Mesendoderm (in vitro differentiated cells): ENCODE measurements at regions not wholly inside any gene's neighbourhood (a gene's known extent, or its start where the extent isn't known, plus 50 kb on each side); places are given as distances from the start of the nearest gene placed in this dataset.

ENCODE experiments used
- DNase-seq: peaks from one replicate; pipeline ENCODE4 v3.0.0; 2013
- H2AK5ac ChIP-seq: 2 replicates; pipeline ENCODE4 v1.6.1; 2013; ENCODE audit warnings: low read length, inconsistent platforms
- H2BK120ac ChIP-seq: 2 replicates; pipeline ENCODE4 v1.6.1; 2013; ENCODE audit warnings: low read depth, mild to moderate bottlenecking, low read length, moderate library complexity, mixed read lengths
- H2BK15ac ChIP-seq: replicated peaks from 2 replicates; pipeline ENCODE4 v1.6.1; 2013; ENCODE audit warnings: low read depth, mild to moderate bottlenecking, moderate library complexity
- H2BK5ac ChIP-seq: 2 replicates; pipeline ENCODE4 v1.6.1; 2013; ENCODE audit warnings: low read length, inconsistent platforms
- H3K18ac ChIP-seq: 2 replicates; pipeline ENCODE4 v1.6.1; 2013; ENCODE audit warnings: mild to moderate bottlenecking, low read length, mixed read lengths
- H3K23ac ChIP-seq: one replicate; pipeline ENCODE4 v1.6.1; 2013; ENCODE audit warnings: low read length
- H3K27ac ChIP-seq: 2 replicates; pipeline ENCODE4 v1.5.1; 2013; ENCODE audit warnings: low read depth, mild to moderate bottlenecking, inconsistent platforms, low read length, moderate library complexity
- H3K27me3 ChIP-seq: 2 replicates; pipeline ENCODE4 v1.6.1; 2013; ENCODE audit warnings: low read length, control low read depth, mild to moderate bottlenecking, inconsistent platforms; ENCODE audit not compliant: insufficient read depth, poor library complexity
- H3K36me3 ChIP-seq: 2 replicates; pipeline ENCODE4 v1.6.1; 2013; ENCODE audit warnings: low read length, inconsistent platforms; ENCODE audit not compliant: control insufficient read depth, insufficient read depth
- H3K4ac ChIP-seq: one replicate; pipeline ENCODE4 v1.6.1; 2013; ENCODE audit warnings: low read depth, mild to moderate bottlenecking, low read length, moderate library complexity
- H3K4me1 ChIP-seq: 2 replicates; pipeline ENCODE4 v1.6.1; 2013; ENCODE audit warnings: low read depth, low read length, inconsistent platforms; ENCODE audit not compliant: control insufficient read depth
- H3K4me2 ChIP-seq: 2 replicates; pipeline ENCODE4 v1.6.1; 2013; ENCODE audit warnings: low read length
- H3K4me3 ChIP-seq: 2 replicates; pipeline ENCODE4 v1.5.1; 2013; ENCODE audit warnings: mild to moderate bottlenecking, low read length
- H3K56ac ChIP-seq: one replicate; pipeline ENCODE4 v1.6.1; 2013; ENCODE audit warnings: low read length
- H3K79me1 ChIP-seq: 2 replicates; pipeline ENCODE4 v1.6.1; 2013; ENCODE audit warnings: low read length, inconsistent platforms
- H3K79me2 ChIP-seq: 2 replicates; pipeline ENCODE4 v1.6.1; 2013; ENCODE audit warnings: mild to moderate bottlenecking, low read length; ENCODE audit not compliant: control insufficient read depth, insufficient read depth
- H3K9ac ChIP-seq: 2 replicates; pipeline ENCODE4 v1.6.1; 2013; ENCODE audit warnings: low read length, inconsistent platforms
- H4K5ac ChIP-seq: one replicate; pipeline ENCODE4 v1.6.1; 2013; ENCODE audit warnings: low read length
- H4K8ac ChIP-seq: one replicate; pipeline ENCODE4 v1.6.1; 2013; ENCODE audit warnings: low read depth, mild to moderate bottlenecking, control low read depth, low read length, moderate library complexity
- WGBS: extraction: QIAGEN DNeasy Blood & Tissue Kit; methylation state at CpG from one replicate; pipeline ENCODE4 v1.1.7; 2013; ENCODE audit warnings: low lambda C conversion rate, missing lambda C conversion rate; ENCODE audit not compliant: insufficient coverage; ENCODE audit errors: extremely low coverage; 5-methylcytosine and 5-hydroxymethylcytosine counted together

DNA sequence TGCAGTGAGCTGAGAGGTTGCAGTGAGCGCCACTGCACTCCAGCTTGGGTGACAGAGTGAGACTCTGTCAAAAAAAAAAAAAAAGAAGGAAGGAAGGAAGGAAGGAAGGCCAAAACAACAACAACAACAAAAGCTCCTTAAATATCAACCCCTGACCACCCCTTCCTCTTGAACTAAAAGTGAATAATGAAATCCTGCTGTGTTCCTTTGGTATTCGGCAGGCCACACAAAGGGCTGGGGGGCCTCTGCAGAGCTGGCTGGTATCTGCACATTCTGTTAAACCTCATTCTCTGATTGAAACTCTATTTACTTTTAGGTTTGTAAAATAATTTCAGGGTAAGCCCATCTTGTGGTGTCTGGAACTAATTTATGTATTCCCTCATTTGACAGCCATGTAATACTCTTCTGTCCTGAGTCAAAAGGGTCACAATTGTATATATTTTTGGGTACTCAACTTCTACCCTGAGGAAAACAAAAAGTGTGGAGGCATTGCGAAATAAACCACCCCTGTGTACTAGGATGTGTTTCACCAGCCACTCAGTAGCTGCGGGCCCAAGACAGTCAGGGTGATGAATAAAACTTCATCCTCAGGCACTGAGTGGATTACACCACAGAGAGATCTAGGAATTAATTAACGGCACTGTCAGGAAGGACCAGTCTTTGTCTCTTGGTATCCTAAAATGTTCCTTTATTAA is 446.4 kb upstream of the PFKP start:
- no peak overlapping the region for H3K4ac ChIP-seq

DNA sequence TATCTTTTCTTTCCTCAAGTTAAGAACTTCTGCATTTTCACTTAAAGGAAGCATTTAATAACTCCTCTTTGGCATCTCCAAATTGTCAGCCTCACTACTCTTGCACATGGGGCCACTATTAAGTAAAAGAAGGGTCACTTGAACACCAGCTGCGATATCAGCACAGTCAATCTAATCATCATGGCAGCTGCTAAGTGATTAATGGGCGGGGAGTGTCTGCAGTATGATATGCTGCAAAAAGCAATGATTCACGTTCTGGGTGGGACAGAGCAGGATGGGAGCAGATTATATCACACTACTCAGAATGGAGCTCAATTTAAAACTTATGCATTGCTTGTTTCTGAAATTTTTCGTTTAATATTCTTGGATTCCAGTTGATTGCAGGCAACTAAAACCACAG is 447.4 kb upstream of the PFKP start:
- Histone ChIP-seq H2BK120ac (no peak overlapping the region), H3K79me2 (no peaks in the 10 kb centered on the region), H2BK15ac (no peak overlapping the region), H2BK5ac (no peak overlapping the region), H3K27me3 (no peaks in the 10 kb centered on the region), H3K9ac (no peak overlapping the region), H3K27ac (no peak overlapping the region), H3K36me3 (no peaks in the 10 kb centered on the region), H3K18ac (no peak overlapping the region), H3K79me1 (no peaks in the 10 kb centered on the region), H3K23ac (no peak overlapping the region), H3K4me3 (no peak overlapping the region), H3K4ac (no peak overlapping the region), H2AK5ac (no peak overlapping the region), H4K5ac (no peak overlapping the region), H3K56ac (no peak overlapping the region), H3K4me1 (peaks cover 3% of the 10 kb centered on the region), H3K4me2 (no peak overlapping the region), H4K8ac (no peak overlapping the region)
- no CpG with 5 or more reads among the region's 4 CpGs for WGBS
- DNase-seq, result peak; percentile 46

More for the DNA sequence above, 446.4 kb upstream of the PFKP start:
- DNase-seq, result no peak
- H3K4me2 ChIP-seq, result no peak overlapping the region
- H2BK15ac ChIP-seq, result no peak overlapping the region
- H3K56ac ChIP-seq, result no peak overlapping the region
- H3K27ac ChIP-seq, result no peak overlapping the region
- H2BK120ac ChIP-seq, result no peak overlapping the region
- H3K79me2 ChIP-seq, result no peaks in the 10 kb centered on the region
- no peak overlapping the region for H3K18ac ChIP-seq
- H4K5ac ChIP-seq, result no peak overlapping the region
- no peaks in the 10 kb centered on the region for H3K27me3 ChIP-seq
- no CpG with 5 or more reads among the region's 5 CpGs for WGBS
- H3K36me3 ChIP-seq, result no peaks in the 10 kb centered on the region
- H3K9ac ChIP-seq, result no peak overlapping the region
- no peak overlapping the region for H2AK5ac ChIP-seq
- H3K4me3 ChIP-seq, result no peak overlapping the region
- H2BK5ac ChIP-seq, result no peak overlapping the region
- no peak overlapping the region for H4K8ac ChIP-seq
- H3K79me1 ChIP-seq, result no peaks in the 10 kb centered on the region
- peaks cover 3% of the 10 kb centered on the region for H3K4me1 ChIP-seq
- H3K23ac ChIP-seq, result no peak overlapping the region

GRCh38 chr10:2619472-2619871 is 447.9 kb upstream of the PFKP start:
- no peaks in the 10 kb centered on the region for H3K79me1 ChIP-seq
- no peaks in the 10 kb centered on the region for H3K36me3 ChIP-seq
- H2AK5ac ChIP-seq, result no peak overlapping the region
- H3K27ac ChIP-seq, result no peak overlapping the region
- H3K4me1 ChIP-seq, result peaks cover 3% of the 10 kb centered on the region
- DNase-seq, result peak; percentile 67
- no peaks in the 10 kb centered on the region for H3K79me2 ChIP-seq
- H3K4me3 ChIP-seq, result no peak overlapping the region
- H3K56ac ChIP-seq, result no peak overlapping the region
- no peak overlapping the region for H3K9ac ChIP-seq
- no CpG with 5 or more reads among the region's 4 CpGs for WGBS
- H3K18ac ChIP-seq, result no peak overlapping the region
- H3K4me2 ChIP-seq, result no peak overlapping the region
- no peak overlapping the region for H4K5ac ChIP-seq
- H2BK15ac ChIP-seq, result no peak overlapping the region
- no peak overlapping the region for H3K23ac ChIP-seq
- no peak overlapping the region for H2BK120ac ChIP-seq
- no peak overlapping the region for H3K4ac ChIP-seq
- no peak overlapping the region for H2BK5ac ChIP-seq
- no peak overlapping the region for H4K8ac ChIP-seq
- no peaks in the 10 kb centered on the region for H3K27me3 ChIP-seq

- H2BK120ac ChIP-seq, result no peak overlapping the region
- no peak overlapping the region for H3K4me2 ChIP-seq
- H4K5ac ChIP-seq, result no peak overlapping the region
- no peak overlapping the region for H3K4me3 ChIP-seq
- no peak overlapping the region for H3K23ac ChIP-seq
- H4K8ac ChIP-seq, result no peak overlapping the region
- H3K36me3 ChIP-seq, result no peaks in the 10 kb centered on the region
- no peaks in the 10 kb centered on the region for H3K27me3 ChIP-seq
- H2AK5ac ChIP-seq, result no peak overlapping the region
- no peak overlapping the region for H2BK5ac ChIP-seq
- whole genome bisulfite sequencing, result no CpG with 5 or more reads among the region's 5 CpGs
- no peak overlapping the region for H3K18ac ChIP-seq
- no peak overlapping the region for H2BK15ac ChIP-seq
- no peak overlapping the region for H3K9ac ChIP-seq
- no peak overlapping the region for H3K4ac ChIP-seq
- H3K79me2 ChIP-seq, result no peaks in the 10 kb centered on the region
- no peak for DNase-seq
- no peak overlapping the region for H3K56ac ChIP-seq
- H3K27ac ChIP-seq, result no peak overlapping the region
- no peaks in the 10 kb centered on the region for H3K79me1 ChIP-seq
- peaks cover 3% of the 10 kb centered on the region for H3K4me1 ChIP-seq
Measured at GRCh38 chr10:2618690-2619089, 448.7 kb upstream of the PFKP start.

- Histone ChIP-seq H3K18ac (no peak overlapping the region), H3K56ac (no peak overlapping the region), H3K79me1 (no peaks in the 10 kb centered on the region), H3K79me2 (no peaks in the 10 kb centered on the region), H3K36me3 (no peaks in the 10 kb centered on the region), H2BK5ac (no peak overlapping the region), H2BK120ac (no peak overlapping the region), H2BK15ac (no peak overlapping the region), H3K4ac (no peak overlapping the region), H3K4me2 (no peak overlapping the region), H4K5ac (no peak overlapping the region), H4K8ac (no peak overlapping the region), H3K27ac (no peak overlapping the region), H3K23ac (no peak overlapping the region), H3K27me3 (no peaks in the 10 kb centered on the region), H2AK5ac (no peak overlapping the region), H3K9ac (no peak overlapping the region), H3K4me1 (peaks cover 3% of the 10 kb centered on the region), H3K4me3 (no peak overlapping the region)
- WGBS, result no CpG with 5 or more reads among the region's 3 CpGs
- no peak for DNase-seq
Measured at GRCh38 chr10:2616215-2616614, 451.1 kb upstream of the PFKP start.

- no peaks in the 10 kb centered on the region for H3K4me1 ChIP-seq
Measured at GRCh38 chr10:2611603-2612002, 455.7 kb upstream of the PFKP start.

More at GRCh38 chr10:2611603-2612002, 455.7 kb upstream of the PFKP start:
- Histone ChIP-seq H4K5ac (no peak overlapping the region), H3K4ac (peak overlapping the region; percentile 7), H3K18ac (no peak overlapping the region), H3K79me2 (no peaks in the 10 kb centered on the region), H3K23ac (no peak overlapping the region), H3K27ac (no peak overlapping the region), H2BK120ac (no peak overlapping the region), H2AK5ac (no peak overlapping the region), H3K79me1 (no peaks in the 10 kb centered on the region), H3K27me3 (no peaks in the 10 kb centered on the region), H3K4me2 (no peak overlapping the region), H4K8ac (no peak overlapping the region), H2BK15ac (peak overlapping the region; percentile 78), H3K36me3 (no peaks in the 10 kb centered on the region), H3K56ac (no peak overlapping the region), H3K9ac (no peak overlapping the region), H2BK5ac (no peak overlapping the region), H3K4me3 (no peak overlapping the region)
- 100% methylated on average over 2 of the region's 4 CpGs for WGBS
- peak; percentile 32 for DNase-seq
